Effector CD8-positive, alpha-beta T cell (primary cell): ENCODE measurements at regions not wholly inside any gene's neighbourhood (a gene's known extent, or its start where the extent isn't known, plus 50 kb on each side); places are given as distances from the start of the nearest gene placed in this dataset.
"Not testable (repeated sequence)": the region's sequence is repeated elsewhere in the genome, so short reads cannot be mapped to it uniquely, and the experiment has no call there.

Experiments used
- DNase-seq: peaks from one replicate; lab custom pipeline; 2025; lab: John Stamatoyannopoulos, UW

- DNase-seq = no peak
Observed at GRCh38 chr5:82494942-82495341, 216.8 kb upstream of the RPS23 start.

GRCh38 chr5:82493221-82493620, 215.1 kb upstream of the RPS23 start:
- DNase-seq = no peak

DNA sequence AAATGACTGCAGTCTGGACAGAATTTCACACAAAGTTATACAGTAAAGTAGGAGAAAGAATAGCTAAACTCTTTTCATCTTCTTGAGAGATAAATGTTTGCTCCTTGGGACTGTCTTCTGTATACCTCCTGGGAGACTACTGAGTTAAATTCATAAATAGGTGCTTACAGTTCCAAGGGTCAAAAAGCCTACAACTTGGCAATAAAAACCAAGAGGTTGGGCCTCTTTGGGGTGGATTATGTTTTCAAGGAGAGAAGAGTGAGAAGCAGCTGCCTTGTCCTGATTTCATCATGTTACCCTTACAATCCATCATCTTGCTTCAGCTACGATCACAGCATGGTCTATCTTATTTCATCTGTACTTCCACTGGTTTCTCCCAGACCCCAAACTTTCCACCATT, 213.2 kb upstream of the RPS23 start:
- no peak for DNase-seq

- no peak for DNase-seq
Observed at GRCh38 chr5:82489683-82490082, 211.5 kb upstream of the RPS23 start.

GRCh38 chr5:82487131-82487530, 209.0 kb upstream of the RPS23 start:
- no peak for DNase-seq

DNA sequence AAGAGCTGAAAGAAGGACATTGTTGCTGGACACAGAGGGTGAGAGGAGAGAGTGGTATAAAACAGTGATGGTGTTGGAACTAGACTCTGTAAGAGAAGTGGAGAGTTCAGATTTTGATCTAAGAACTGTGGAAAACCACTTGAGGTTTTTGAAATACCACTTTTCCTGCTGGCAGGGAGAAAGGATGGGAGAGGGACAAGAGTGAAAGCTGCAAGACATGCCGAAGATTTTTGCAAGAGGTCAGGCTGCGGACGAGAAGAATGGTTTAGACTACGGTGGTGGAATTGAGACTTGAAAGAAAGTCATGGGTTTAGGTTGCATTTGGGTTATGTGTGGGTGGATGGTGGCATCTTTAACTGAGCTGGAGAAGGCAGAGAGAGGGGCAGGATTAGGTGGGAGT, 202.2 kb upstream of the RPS23 start:
- DNase-seq = no peak

GRCh38 chr5:82476155-82476554, 198.0 kb upstream of the RPS23 start:
- DNase-seq = no peak

DNA sequence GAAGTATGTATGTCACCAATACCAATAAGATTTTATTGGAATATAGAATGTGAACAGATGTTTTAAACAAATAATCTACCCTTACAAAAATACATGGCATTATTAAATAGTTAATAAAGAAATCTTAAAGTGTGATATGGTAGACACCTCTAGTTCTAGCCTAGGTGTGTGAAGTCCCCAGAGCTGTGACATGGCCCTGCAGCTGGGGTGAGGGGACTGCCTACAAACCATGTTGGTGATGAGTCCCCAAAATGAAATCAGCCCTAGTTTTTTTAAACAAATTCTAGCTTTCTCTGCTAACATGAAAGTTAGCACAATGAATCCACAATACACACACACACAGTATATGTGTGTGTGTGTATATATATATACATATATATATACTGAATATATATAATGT, 195.1 kb upstream of the RPS23 start:
- no peak for DNase-seq

GRCh38 chr5:82470185-82470994, 192.2 kb upstream of the RPS23 start:
- DNase-seq = no peak

DNA sequence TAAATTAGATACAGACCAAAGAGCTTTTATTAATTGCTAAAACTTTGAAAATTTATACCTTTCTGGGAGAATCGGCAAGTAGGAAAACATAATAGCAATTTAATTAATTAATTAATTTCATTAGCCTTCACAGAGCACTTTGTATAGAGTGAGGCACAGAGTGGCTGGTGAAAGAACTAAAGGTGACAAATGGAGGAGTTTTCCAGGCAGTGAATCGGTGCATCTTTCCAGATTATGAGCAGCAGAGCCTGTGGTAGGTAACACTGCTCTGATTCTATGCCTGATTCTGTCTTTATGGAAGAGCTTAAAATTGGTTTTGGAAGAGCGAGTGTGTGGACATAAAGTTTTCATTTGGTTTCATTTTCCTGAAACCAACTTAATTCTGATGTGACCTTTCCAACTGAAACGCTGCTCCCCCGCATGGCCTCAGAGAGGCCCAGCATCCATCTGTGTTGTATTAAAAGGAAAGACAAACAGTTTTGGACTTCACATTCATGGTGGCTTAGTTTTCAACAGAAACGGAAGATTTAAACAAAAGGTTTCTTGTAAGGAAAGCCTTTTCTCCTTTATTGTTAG, 188.9 kb upstream of the RPS23 start:
- no peak for DNase-seq

DNA sequence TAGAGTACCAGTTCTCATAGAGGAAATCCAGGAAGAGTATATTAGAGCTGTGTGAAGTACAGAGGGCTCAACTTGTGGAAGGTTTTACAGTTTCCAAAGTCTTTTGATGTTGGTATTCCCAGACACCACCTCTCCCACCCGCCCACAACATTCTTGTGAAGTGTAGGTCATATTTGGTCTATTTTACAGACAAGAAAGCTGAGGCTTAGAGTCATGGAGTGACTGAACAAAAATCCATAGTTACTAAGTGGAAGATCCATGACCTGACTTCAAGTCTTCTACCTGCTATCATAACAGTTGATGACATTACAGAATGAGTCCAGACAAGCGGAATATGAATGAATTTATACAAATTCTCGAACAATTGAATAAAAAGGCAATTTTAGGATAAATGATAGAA, 187.1 kb upstream of the RPS23 start:
- no peak for DNase-seq

- DNase-seq = no peak
Observed at GRCh38 chr5:82459626-82460025, 181.5 kb upstream of the RPS23 start.

DNA sequence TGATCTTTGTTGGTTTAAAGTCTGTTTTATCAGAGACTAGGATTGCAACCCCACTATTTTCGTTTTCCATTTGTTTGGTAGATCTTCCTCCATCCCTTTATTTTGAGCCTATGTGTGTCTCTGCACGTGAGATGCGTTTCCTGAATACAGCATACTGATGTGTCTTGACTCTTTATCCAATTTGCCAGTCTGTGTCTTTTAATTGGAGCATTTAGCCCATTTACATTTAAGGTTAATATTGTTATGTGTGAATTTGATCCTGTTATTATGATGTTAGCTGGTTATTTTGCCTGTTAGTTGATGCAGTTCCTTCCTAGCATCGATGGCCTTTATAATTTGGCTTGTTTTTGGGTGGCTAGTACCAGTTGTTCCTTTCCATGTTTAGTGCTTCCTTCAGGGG, 177.2 kb upstream of the RPS23 start:
- DNase-seq = not testable (repeated sequence)

GRCh38 chr5:82448374-82448773, 170.2 kb upstream of the RPS23 start:
- DNase-seq = no peak

DNA sequence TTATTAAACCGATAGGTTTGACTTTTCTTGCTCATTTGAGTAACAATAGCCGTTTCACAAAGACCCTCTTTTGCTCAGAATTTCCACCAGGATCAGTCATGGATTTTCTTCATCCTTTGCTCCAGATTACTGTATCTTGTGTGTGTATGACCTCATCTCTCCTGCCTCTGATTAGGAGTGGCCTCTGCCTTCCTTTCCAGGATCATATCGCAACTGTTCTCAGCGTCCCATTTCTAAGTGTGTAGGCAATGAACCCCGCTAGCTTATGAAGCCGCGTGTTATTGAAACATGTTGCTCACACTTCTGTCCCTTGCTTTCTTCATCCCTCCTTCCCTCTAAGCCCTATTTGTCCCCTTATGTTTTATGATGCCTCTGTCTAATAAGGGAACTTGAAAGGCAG, 169.8 kb upstream of the RPS23 start:
- DNase-seq = no peak

GRCh38 chr5:82446809-82447208, 168.7 kb upstream of the RPS23 start:
- no peak for DNase-seq

- DNase-seq = no peak
Observed at GRCh38 chr5:82445726-82446335, 167.7 kb upstream of the RPS23 start.

DNA sequence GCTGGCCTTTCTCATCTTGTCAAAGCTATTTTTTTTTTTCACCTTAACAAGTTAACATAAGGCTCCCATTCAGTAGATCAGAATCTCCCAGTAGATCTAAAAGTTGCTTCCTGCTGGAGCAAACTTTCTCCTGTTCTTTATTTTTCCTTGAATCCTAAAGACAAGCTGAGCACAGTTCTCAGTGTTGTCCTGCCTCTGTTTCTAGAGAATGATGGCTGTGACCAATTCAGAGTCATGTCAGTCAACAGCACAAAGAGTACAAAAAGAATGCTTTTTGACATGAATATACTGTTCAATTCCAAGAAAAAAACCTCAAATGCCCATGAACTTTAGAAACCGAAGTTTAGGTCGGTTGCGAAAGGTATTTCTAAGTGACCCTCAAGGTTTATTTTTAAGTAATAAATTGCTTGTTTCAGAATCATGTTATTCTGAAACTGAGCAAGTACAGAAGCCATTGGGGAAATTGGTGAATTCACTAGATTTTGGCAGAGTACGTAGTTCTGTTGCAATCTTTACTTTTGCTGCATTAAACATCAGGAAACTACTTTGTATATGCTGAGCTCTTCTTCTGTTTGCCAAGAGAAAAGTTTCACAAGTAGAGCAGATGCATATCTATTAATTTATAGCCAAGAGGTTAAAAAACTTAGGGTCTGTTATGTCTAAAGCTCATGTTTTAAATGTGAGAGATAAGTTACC, 161.7 kb upstream of the RPS23 start:
- DNase-seq = no peak

DNA sequence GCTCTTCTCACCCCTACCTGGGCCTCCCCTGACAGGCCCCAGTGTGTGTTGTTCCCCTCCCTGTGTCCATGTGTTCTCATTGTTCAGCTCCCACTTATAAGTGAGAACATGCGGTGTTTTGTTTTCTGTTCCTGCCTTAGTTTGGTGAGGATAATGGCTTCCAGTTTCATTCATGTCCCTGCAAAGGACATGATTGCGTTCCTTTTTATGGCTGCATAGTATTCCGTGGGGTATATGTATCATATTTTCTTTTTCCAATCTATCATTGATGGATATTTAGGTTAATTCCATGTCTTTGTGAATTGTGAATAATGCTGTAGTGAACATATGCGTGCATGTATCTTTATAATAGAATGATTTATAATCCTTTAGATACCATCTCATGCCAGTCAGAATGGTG, 159.4 kb upstream of the RPS23 start:
- not testable (repeated sequence) for DNase-seq

DNA sequence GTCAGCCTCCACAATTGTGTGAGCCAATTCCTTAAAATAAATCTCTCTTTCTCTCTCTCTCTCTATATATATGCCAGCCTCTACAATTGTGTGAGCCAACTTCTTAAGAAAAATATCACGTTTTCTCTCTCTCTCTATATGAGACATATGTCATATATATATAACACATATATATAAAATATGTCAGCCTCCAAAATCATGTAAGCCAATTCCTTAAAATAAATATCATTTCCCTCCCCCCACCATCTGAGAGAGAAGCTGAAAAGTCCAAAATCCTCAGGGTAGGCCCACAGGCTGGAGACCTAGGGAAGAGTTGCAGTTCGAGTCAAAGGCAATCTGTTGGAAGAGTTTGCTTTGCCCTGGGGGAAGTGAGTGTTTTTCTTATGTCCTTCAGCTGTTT, 158.1 kb upstream of the RPS23 start:
- no peak for DNase-seq

GRCh38 chr5:82434696-82435660, 156.8 kb upstream of the RPS23 start:
- DNase-seq = not testable (repeated sequence)
